ENCODE measurements at regions not wholly inside any gene's neighbourhood (a gene's known extent, or its start where the extent isn't known, plus 50 kb on each side); places are given as distances from the start of the nearest gene placed in this dataset.
"Not testable (repeated sequence)": the region's sequence is repeated elsewhere in the genome, so short reads cannot be mapped to it uniquely, and the experiment has no call there.

DNA sequence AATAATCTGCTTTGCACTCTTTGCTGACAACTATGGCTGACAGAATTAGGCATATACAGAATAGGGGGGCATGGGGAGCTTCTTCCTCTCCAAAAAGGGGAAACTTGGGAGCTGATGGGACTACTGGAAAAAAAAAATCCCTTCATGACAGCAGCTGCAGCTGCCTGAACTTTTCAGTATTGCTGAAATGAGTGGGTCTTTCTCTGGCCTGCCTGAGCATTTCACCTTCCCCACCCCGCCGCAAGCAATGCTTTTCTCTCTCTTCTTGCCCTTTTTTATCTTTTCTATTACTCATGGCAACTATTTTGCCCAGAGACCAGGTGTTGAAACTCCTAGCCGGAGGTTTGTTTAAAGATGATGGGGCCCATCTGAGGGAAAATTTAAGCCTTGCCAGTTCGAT, 244.9 kb downstream of the SEMA3D start:
- Mint-ChIP-seq H3K27ac (no peak overlapping the region), H3K4me1 (ENCODE audit: low read depth) (no peaks in the 10 kb centered on the region), H3K36me3 (ENCODE audit: low read depth) (no peaks in the 10 kb centered on the region), H3K27me3 (ENCODE audit: low read depth) (no peaks in the 10 kb centered on the region), H3K4me3 (no peak overlapping the region), H3K9me3 (no peaks in the 10 kb centered on the region)

DNA sequence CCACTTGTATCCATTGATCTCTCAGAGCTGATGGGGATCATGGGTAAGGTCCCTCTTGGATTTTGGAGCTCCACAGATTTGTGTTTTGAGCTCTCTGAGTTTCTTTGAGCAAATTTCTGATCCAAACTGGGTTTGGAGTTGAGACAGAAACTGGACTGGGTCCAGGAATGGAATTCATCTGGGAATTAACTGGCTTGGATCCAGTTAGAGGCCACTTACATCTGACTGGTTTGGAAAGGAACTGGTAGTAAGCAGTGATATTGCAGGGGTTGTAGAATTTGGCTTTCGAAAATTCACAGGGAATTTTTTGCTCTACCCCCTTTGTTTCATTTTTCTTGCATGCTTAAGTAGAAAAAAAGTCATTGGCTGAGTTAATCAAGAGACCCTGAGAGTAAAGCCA, 245.6 kb downstream of the SEMA3D start:
- Mint-ChIP-seq H3K9me3 (no peaks in the 10 kb centered on the region), H3K36me3 (ENCODE audit: low read depth) (no peaks in the 10 kb centered on the region), H3K4me3 (no peak overlapping the region), H3K27me3 (ENCODE audit: low read depth) (no peaks in the 10 kb centered on the region), H3K4me1 (ENCODE audit: low read depth) (no peaks in the 10 kb centered on the region), H3K27ac (no peak overlapping the region)

DNA sequence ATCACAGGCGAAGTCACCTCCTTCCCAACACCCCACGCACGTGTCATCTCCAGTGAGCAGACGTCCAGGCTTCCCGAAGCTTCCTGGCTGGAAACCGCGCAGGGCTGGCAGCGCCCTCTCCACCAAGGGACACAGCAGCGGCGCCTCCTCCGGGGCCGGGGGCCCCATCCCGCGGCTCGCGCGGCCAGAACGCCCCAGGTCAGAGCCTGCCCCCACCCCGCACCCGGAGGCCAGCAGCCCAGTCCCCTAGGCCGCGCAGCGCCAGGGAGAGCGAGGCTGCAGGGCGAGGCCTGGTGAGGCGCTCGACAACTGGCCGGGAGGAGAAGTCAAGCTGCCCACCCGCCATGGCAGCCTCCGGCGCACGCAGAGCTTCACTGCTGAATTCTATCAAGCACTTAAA, 247.0 kb downstream of the SEMA3D start:
- Mint-ChIP-seq H3K4me1 (ENCODE audit: low read depth) (no peaks in the 10 kb centered on the region), H3K36me3 (ENCODE audit: low read depth) (no peaks in the 10 kb centered on the region), H3K27me3 (ENCODE audit: low read depth) (no peaks in the 10 kb centered on the region), H3K4me3 (no peak overlapping the region), H3K9me3 (no peaks in the 10 kb centered on the region), H3K27ac (no peak overlapping the region)

DNA sequence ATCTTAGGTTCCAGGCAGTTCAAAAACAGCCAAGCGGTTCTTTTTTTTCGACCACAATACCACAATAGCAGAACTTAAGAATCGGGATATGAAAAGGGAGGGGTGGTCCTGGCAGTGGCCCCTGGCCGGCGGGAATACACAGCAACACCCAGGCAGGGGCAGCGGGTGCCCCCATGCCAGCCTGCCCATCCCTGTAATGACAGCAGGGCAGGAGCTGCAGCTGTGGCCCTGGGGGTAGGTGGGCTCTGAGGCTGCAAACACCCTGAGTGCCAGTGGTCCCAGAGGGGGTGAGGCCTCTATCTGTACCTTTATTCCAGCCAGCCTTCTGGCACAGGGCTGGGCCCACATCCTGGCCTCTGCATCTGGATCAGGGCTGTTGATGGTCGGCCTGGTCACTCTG, 247.4 kb downstream of the SEMA3D start:
- H3K27ac Mint-ChIP-seq: no peak overlapping the region
- H3K36me3 Mint-ChIP-seq (ENCODE audit: low read depth): no peaks in the 10 kb centered on the region
- no peaks in the 10 kb centered on the region for H3K27me3 Mint-ChIP-seq (ENCODE audit: low read depth)
- H3K4me3 Mint-ChIP-seq: no peak overlapping the region
- H3K9me3 Mint-ChIP-seq: no peaks in the 10 kb centered on the region
- no peaks in the 10 kb centered on the region for H3K4me1 Mint-ChIP-seq (ENCODE audit: low read depth)

DNA sequence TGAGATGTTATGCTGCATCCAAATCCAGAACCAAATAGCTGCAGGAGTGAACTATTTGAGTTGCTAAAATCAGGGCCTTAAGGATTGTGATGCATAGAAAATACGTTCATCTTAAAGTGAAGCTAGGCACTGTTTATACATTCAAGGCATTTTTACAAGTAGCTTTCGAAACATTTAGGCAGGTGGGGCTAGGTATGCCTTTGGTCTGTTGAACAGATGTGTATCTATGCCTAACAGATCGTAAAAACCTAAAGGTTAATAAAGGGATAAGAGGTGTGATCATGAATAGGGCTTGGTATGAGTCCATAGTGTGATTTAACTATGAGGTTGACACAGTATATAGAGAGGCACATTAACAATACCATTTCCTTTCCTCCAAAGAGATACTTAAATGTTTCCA, 262.5 kb downstream of the SEMA3D start:
- no peaks in the 10 kb centered on the region for H3K9me3 Mint-ChIP-seq
- no peak overlapping the region for H3K27ac Mint-ChIP-seq
- no peaks in the 10 kb centered on the region for H3K4me1 Mint-ChIP-seq (ENCODE audit: low read depth)
- H3K4me3 Mint-ChIP-seq: no peak overlapping the region
- H3K27me3 Mint-ChIP-seq (ENCODE audit: low read depth): no peaks in the 10 kb centered on the region
- H3K36me3 Mint-ChIP-seq (ENCODE audit: low read depth): no peaks in the 10 kb centered on the region

DNA sequence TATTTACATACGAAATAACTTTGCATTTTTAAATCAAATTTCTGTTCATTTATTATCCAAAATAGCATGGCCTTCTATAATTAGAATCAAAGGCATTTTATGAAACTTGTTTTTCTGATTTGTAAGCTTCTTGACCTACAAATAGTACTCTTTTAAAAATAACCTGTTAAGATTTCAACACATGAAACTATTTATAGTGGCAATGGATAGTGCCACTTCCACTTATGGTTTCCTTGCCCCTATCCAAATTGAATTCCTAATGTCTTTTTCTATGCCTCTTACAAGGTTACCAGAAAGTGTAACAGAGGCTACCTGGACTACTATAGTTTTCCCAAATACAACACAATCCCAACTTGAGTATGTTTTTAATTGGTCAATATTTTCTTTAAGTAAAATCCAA, 263.5 kb downstream of the SEMA3D start:
- Mint-ChIP-seq H3K27ac (no peak overlapping the region), H3K27me3 (ENCODE audit: low read depth) (no peaks in the 10 kb centered on the region), H3K9me3 (no peaks in the 10 kb centered on the region), H3K4me1 (ENCODE audit: low read depth) (no peaks in the 10 kb centered on the region), H3K4me3 (no peak overlapping the region), H3K36me3 (ENCODE audit: low read depth) (no peaks in the 10 kb centered on the region)

DNA sequence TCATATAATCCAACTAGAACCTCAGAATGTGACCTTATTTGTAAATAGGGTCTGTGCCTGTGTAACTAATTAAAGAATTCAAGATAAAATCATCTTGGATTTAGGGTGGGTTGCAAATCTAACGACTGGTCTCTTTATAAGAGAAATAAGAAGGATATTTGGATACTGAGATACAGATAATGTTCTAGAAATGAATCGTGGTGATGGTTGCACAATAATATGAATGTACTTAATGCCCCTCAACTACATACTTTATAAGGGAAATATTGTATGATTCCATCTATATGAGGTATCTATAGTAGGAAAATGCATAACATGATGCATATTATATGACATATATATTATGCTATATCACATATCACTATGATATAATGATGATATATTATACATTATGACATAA, 265.7 kb downstream of the SEMA3D start:
- Mint-ChIP-seq H3K4me3 (no peak overlapping the region), H3K9me3 (no peaks in the 10 kb centered on the region), H3K36me3 (ENCODE audit: low read depth) (no peaks in the 10 kb centered on the region), H3K27me3 (ENCODE audit: low read depth) (no peaks in the 10 kb centered on the region), H3K4me1 (ENCODE audit: low read depth) (no peaks in the 10 kb centered on the region), H3K27ac (no peak overlapping the region)

DNA sequence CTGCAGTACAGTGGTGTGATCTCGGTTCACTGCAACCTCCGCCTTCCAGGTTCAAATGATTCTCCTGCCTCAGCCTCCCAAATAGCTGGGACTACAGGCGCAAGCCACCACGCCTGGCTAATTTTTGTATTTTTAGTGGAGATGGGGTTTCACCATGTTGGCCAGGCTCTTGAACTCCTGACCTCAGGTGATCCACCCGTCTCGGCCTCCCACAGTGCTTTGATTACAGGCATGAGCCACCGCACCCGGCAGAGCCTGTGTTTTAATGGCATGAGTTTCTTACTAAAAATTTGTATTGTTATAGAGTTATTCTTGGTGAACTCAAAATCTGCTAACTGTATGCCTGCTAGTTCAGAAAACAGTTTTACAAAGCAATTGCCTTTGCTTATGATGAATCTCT, 269.9 kb downstream of the SEMA3D start:
- not testable (repeated sequence) for H3K27me3 Mint-ChIP-seq (ENCODE audit: low read depth); H3K4me3 Mint-ChIP-seq; H3K9me3 Mint-ChIP-seq; H3K27ac Mint-ChIP-seq; H3K4me1 Mint-ChIP-seq (ENCODE audit: low read depth); H3K36me3 Mint-ChIP-seq (ENCODE audit: low read depth)

DNA sequence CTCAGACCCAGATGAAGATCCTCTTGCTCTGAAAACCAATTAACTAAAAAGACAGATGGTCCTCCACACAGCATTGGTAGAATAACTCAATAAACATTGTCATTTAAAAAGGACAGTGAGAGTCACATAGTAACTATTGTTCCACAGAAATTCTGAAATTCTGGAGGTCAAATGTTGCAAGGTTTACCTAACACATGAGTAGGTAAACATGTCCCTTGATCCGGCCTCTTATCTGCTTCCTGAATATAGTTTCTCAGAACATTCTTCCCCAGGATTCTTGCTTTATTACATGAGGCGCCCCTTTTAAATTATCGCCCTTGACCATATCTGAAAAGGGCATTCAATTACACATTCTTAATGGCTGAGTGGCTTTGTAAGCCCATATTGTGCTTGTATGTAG, 270.7 kb downstream of the SEMA3D start:
- Mint-ChIP-seq H3K4me3 (no peak overlapping the region), H3K27me3 (ENCODE audit: low read depth) (no peaks in the 10 kb centered on the region), H3K27ac (no peak overlapping the region), H3K9me3 (no peaks in the 10 kb centered on the region), H3K4me1 (ENCODE audit: low read depth) (no peaks in the 10 kb centered on the region), H3K36me3 (ENCODE audit: low read depth) (no peaks in the 10 kb centered on the region)

DNA sequence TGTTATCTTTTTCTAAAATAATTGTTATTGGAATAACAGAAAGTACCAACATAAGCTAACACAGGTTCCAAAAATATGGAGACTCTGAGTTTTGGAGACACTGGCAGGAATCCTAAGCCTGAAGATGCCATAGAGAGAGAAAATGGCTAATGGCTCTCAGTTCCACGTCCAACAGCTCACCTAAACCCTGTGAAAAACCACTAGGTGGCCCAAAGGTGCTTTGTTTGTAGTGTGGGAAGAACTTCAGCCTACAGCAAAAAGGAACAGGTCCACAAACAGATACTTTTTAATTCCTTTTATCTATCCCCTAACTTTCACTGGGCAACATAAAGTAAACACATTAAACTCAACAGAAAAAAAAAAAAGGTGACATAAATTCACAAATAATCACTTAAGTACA, 272.3 kb downstream of the SEMA3D start:
- Mint-ChIP-seq H3K36me3 (ENCODE audit: low read depth) (no peaks in the 10 kb centered on the region), H3K27me3 (ENCODE audit: low read depth) (no peaks in the 10 kb centered on the region), H3K27ac (no peak overlapping the region), H3K4me3 (no peak overlapping the region), H3K9me3 (no peaks in the 10 kb centered on the region), H3K4me1 (ENCODE audit: low read depth) (no peaks in the 10 kb centered on the region)

DNA sequence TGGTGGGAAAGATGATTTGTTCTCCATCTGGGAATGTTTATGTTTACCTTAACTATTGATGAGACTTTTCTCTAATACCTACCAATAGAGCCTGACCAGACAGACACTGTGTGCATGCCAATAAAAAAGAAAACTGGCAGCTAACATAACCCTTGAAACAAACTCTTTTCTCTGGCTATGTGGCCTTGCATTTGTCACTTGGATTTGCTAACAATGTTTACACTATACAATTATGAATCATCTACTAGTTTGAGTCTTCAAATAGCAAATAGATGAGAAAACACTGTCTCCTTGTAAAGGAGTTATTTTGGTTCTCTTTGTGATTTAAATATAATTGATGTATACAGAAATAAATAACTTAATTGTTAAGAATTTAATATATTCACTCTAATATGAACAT, 273.1 kb downstream of the SEMA3D start:
- H3K9me3 Mint-ChIP-seq: no peaks in the 10 kb centered on the region
- no peak overlapping the region for H3K4me3 Mint-ChIP-seq
- no peaks in the 10 kb centered on the region for H3K36me3 Mint-ChIP-seq (ENCODE audit: low read depth)
- H3K4me1 Mint-ChIP-seq (ENCODE audit: low read depth): no peaks in the 10 kb centered on the region
- no peaks in the 10 kb centered on the region for H3K27me3 Mint-ChIP-seq (ENCODE audit: low read depth)
- no peak overlapping the region for H3K27ac Mint-ChIP-seq

DNA sequence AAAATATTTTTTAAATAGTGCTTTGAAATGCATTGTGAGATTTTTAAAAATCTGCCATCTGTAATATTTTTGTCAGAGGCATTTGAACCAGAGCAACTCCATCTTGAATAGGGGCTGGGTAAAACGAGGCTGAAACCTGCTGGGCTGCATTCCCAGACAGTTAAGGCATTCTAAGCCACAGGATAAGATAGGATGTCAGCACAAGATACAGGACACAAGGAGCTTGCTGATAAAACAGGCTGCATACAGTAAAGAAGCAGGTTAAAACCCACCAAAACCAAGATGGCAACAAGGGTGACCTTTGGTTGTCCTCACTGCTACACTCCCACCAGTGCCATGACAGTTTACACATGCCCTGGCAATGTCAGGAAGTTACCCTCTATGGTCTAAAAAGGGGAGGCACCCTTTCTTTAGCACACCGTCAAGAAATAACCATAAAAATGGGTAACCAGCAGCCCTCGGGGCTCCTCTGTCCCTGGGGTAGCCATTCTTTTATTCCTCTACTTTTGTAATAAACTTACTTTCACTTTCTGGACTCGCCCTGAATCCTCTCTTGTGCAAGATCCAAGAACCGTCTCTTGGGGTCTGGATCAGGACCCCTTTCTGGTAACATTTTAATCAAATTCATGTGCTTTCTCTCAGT, 273.7 kb downstream of the SEMA3D start:
- Mint-ChIP-seq H3K9me3 (no peaks in the 10 kb centered on the region), H3K27me3 (ENCODE audit: low read depth) (no peaks in the 10 kb centered on the region), H3K4me1 (ENCODE audit: low read depth) (no peaks in the 10 kb centered on the region), H3K27ac (no peak overlapping the region), H3K36me3 (ENCODE audit: low read depth) (no peaks in the 10 kb centered on the region), H3K4me3 (no peak overlapping the region)

DNA sequence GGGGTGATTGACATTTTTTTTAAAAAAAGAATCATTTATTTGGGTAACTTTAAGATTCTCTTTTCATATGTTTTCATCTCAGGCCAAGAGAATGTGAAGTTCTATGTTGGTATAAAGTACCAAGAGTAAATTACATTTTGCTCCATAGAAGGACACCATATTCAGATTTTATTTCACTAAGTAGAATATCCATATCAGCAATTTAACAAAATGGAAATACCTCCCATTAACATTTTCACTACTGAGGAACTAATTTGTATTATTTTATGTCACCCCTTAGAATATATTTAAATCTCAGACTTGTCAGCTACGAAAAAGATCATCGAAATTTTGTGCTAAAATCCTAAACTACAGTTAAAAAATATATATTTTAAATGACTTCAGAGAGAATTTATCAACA, 274.3 kb downstream of the SEMA3D start:
- no peak overlapping the region for H3K4me3 Mint-ChIP-seq
- H3K27me3 Mint-ChIP-seq (ENCODE audit: low read depth): no peaks in the 10 kb centered on the region
- H3K27ac Mint-ChIP-seq: no peak overlapping the region
- no peaks in the 10 kb centered on the region for H3K9me3 Mint-ChIP-seq
- H3K4me1 Mint-ChIP-seq (ENCODE audit: low read depth): no peaks in the 10 kb centered on the region
- H3K36me3 Mint-ChIP-seq (ENCODE audit: low read depth): no peaks in the 10 kb centered on the region

DNA sequence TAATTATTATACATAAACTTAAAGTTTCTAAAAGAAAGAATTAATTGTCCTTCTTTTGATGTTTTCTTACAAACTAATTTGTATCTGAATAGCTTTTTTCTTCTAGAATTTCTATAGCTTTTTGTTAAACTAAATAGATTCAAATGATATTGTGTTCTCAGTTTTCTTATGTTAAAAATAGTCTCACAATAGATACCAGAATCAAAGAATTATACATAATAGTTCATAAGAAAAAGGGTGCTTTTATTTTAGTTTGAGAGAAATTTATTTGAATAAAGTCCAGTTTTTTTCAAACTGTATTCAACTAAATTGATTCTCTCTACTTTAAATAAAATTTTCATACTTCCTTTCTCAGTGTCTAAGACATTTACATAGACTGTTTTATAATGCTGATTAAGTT, 274.8 kb downstream of the SEMA3D start:
- Mint-ChIP-seq H3K4me1 (ENCODE audit: low read depth) (no peaks in the 10 kb centered on the region), H3K36me3 (ENCODE audit: low read depth) (no peaks in the 10 kb centered on the region), H3K27ac (no peak overlapping the region), H3K27me3 (ENCODE audit: low read depth) (no peaks in the 10 kb centered on the region), H3K4me3 (no peak overlapping the region), H3K9me3 (no peaks in the 10 kb centered on the region)

DNA sequence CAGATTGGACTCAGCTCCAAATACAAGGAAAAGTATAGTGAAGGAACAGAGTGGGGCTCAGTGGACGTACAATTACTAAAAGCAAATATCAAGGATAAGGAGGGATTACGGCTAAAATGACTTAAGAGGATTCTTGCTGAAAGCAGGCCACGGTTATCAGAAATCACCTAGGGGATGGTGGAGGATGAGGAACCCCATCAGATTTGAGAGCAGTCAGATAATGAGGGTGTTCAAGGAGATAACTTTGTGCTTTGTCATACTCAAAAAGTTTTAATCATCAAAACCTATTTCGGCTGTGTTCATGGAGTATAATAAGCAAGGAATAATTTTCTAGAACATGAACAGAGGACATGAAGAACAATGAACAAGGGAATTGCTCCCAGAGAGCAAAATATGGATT, 275.8 kb downstream of the SEMA3D start:
- no peaks in the 10 kb centered on the region for H3K27me3 Mint-ChIP-seq (ENCODE audit: low read depth)
- no peak overlapping the region for H3K4me3 Mint-ChIP-seq
- no peaks in the 10 kb centered on the region for H3K9me3 Mint-ChIP-seq
- no peaks in the 10 kb centered on the region for H3K36me3 Mint-ChIP-seq (ENCODE audit: low read depth)
- H3K4me1 Mint-ChIP-seq (ENCODE audit: low read depth): no peaks in the 10 kb centered on the region
- no peak overlapping the region for H3K27ac Mint-ChIP-seq

DNA sequence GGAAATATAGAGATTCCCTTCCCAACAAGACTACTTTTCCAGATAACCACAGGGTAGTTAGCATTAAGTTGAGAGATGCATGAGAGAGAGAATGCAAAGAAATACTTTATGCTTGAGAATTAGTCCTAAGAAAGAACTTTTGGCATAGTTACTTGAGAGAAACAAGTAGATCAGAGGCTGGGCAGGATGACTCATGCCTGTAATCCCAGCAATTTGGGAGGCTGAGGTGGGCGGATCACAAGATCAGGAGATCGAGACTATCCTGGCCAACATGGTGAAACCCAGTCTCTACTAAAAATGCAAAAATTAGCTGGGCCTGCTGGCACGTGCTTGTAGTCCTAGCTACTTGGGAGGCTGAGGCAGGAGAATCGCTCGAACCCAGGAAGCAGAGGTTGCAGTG, 276.5 kb downstream of the SEMA3D start:
- H3K4me3 Mint-ChIP-seq; H3K9me3 Mint-ChIP-seq; H3K27me3 Mint-ChIP-seq (ENCODE audit: low read depth); H3K4me1 Mint-ChIP-seq (ENCODE audit: low read depth); H3K27ac Mint-ChIP-seq; H3K36me3 Mint-ChIP-seq (ENCODE audit: low read depth): not testable (repeated sequence)
